Spleen (tissue), 7 donors: ENCODE measurements at regions not wholly inside any gene's neighbourhood (a gene's known extent, or its start where the extent isn't known, plus 50 kb on each side); places are given as distances from the start of the nearest gene placed in this dataset.
"Not testable (repeated sequence)": the region's sequence is repeated elsewhere in the genome, so short reads cannot be mapped to it uniquely, and the experiment has no call there.

Source experiments
- POLR2AphosphoS5 ChIP-seq, 3 donors: sonication (generic); formaldehyde crosslinking; IDR thresholded peaks; one replicate each; pipeline ENCODE4 v1.5.1; 2017; ENCODE audit warnings: antibody characterized with exemption in 3 of 3
- TF ChIP-seq, protein P1 (sequence below), 11 experiments: fragments of 200-600 bp in 7 of 11; fragments of 450-650 bp in 4 of 11; sonication (generic) in 4 of 11; IDR thresholded peaks in 8 of 11; conservative IDR thresholded peaks in 3 of 11; 1 replicate in 7 of 11; 2 replicates in 4 of 11; pipeline versions ENCODE4 v1.4.0 to v1.8.0; 2016 to 2021; ENCODE audit warnings: antibody characterized with exemption in 11 of 11, inconsistent platforms in 4 of 11, mild to moderate bottlenecking in 1 of 11
- donor health status: DM: no; HTN: no; CAD: no; lungs with moderate emphysema.
- donor health status: DM: no; HTN: no; CAD: no.
- donor health status: DM: no; HTN: no; CAD: no.

DNA sequence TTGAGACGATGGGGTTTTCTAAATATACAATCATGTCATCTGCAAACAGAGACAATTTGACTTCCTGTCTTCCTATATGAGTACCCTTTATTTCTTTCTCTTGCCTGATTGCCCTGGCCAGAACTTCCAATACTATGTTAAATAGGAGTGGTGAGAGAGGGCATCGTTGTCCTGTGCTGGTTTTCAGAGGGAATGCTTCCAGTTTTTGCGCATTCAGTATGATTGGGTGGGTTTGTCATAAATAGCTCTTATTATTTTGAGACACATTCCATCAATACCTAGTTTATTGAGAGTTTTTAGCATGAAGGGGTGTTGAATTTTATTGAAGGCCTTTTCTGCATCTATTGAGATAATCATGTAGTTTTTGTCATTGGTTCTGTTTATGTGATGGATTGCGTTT is 86.5 kb upstream of the SNX9 start:
- not testable (repeated sequence) for TF ChIP-seq POLR2AphosphoS5 (IDR thresholded peaks at IDR 0.05)
- TF ChIP-seq, protein P1, sequence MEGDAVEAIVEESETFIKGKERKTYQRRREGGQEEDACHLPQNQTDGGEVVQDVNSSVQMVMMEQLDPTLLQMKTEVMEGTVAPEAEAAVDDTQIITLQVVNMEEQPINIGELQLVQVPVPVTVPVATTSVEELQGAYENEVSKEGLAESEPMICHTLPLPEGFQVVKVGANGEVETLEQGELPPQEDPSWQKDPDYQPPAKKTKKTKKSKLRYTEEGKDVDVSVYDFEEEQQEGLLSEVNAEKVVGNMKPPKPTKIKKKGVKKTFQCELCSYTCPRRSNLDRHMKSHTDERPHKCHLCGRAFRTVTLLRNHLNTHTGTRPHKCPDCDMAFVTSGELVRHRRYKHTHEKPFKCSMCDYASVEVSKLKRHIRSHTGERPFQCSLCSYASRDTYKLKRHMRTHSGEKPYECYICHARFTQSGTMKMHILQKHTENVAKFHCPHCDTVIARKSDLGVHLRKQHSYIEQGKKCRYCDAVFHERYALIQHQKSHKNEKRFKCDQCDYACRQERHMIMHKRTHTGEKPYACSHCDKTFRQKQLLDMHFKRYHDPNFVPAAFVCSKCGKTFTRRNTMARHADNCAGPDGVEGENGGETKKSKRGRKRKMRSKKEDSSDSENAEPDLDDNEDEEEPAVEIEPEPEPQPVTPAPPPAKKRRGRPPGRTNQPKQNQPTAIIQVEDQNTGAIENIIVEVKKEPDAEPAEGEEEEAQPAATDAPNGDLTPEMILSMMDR (IDR thresholded peaks at IDR 0.05 in 8 of 11, conservative IDR thresholded peaks at IDR 0.05 in 3 of 11), result not testable (repeated sequence)
